GM04504 (cell line): ENCODE measurements at regions not wholly inside any gene's neighbourhood (a gene's known extent, or its start where the extent isn't known, plus 50 kb on each side); places are given as distances from the start of the nearest gene placed in this dataset.
"Not testable (repeated sequence)": the region's sequence is repeated elsewhere in the genome, so short reads cannot be mapped to it uniquely, and the experiment has no call there.

Experiments used
- DNase-seq: peaks from one replicate; pipeline ENCODE4 v3.0.0-alpha.2; 2012; ENCODE audit warnings: low read depth

- no peak for DNase-seq
These were observed 188.3 kb upstream of the ANKRD55 start for GRCh38 chr5:56421246-56422075.

GRCh38 chr5:56420323-56420722 is 187.2 kb upstream of the ANKRD55 start:
- DNase-seq = no peak

DNA sequence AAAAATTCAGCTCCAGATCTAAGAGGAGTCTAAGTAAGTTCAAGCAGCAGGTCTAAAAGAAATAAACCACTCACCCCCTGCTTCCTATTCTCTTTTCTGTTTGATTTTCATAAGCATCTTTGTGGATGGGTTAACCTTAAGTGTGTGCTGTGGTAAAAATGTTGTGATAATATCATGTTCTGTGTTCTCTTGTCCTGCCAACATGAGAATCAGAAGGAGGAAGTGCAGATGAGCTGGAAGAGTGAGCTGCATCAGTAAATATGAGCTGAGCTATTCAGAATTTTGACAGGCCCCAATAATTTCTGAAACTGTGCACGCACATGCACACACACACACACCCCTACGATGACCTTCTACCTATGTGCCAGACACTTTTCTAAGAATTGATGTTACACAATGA is 186.5 kb upstream of the ANKRD55 start:
- no peak for DNase-seq

GRCh38 chr5:56415356-56415765 is 182.2 kb upstream of the ANKRD55 start:
- peak; percentile 30 for DNase-seq

- DNase-seq = no peak
These were observed 180.9 kb upstream of the ANKRD55 start for GRCh38 chr5:56414066-56414465.

GRCh38 chr5:56413546-56413945 is 180.4 kb upstream of the ANKRD55 start:
- DNase-seq = no peak

- DNase-seq = no peak
These were observed 179.7 kb upstream of the ANKRD55 start for GRCh38 chr5:56412601-56413379.

DNA sequence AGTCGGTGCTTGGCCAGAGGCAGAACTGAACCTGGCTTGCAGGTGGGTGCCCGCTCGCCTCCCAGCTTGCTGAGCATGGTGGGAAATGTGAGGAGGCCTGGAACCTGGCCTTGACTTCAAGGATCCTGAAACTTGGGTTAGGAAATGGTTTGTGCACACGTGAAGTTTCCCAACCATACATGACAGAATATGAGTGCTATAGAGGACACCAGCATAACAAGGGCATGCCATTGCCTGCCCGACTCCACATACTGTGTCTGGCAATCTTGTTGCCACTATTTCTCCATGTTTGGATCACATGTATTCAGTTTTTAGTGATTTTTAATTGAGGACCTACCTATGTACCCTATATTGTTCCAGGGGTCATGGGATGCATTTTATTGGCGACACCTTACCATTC is 177.6 kb upstream of the ANKRD55 start:
- DNase-seq = no peak

GRCh38 chr5:56409331-56410190 is 176.4 kb upstream of the ANKRD55 start:
- DNase-seq = no peak

- DNase-seq = no peak
These were observed 173.7 kb upstream of the ANKRD55 start for GRCh38 chr5:56406838-56407237.

- no peak for DNase-seq
These were observed 173.1 kb upstream of the ANKRD55 start for GRCh38 chr5:56406221-56406620.

DNA sequence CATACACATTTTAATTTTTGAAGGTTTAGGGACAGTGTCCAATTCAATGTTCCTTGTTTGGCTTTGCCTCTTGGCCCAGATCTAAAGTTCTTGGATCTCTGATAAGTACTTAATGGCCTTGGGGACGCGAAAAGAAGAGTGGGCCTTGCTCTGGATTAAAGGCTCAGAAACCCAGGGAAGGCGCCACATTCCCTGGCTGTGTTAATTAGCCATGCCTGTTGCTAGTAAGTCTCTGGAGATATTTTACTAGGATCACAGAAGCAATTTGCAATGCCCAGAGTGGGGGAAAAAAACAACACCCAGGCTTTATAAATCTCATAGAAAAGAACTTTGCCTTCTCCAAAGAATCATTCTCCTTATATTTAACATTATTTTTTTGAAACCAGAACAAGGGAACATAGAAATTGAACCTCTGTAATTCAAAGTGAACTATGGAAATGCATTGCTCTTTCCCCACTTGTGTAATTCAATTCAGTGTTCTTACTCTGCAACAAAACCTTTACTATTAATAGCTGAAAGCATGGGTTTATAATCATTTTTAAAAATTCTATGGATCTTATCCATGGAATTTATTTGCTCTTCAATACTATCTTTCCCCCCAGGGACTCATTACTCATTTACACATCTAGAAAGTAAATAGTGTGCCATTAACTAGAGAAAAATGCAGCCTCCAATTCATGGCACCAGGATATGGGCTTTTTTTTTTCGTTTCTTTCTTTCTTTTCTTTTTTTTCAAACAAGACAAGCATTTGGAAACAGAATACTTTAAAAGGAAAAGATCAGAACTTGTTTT is 172.2 kb upstream of the ANKRD55 start:
- no peak for DNase-seq

- DNase-seq = no peak
These were observed 169.4 kb upstream of the ANKRD55 start for GRCh38 chr5:56402266-56403220.

GRCh38 chr5:56397796-56398195 is 164.7 kb upstream of the ANKRD55 start:
- DNase-seq = not testable (repeated sequence)

- no peak for DNase-seq
These were observed 163.5 kb upstream of the ANKRD55 start for GRCh38 chr5:56396634-56397033.

- DNase-seq = no peak
These were observed 156.1 kb upstream of the ANKRD55 start for GRCh38 chr5:56389261-56389660.

DNA sequence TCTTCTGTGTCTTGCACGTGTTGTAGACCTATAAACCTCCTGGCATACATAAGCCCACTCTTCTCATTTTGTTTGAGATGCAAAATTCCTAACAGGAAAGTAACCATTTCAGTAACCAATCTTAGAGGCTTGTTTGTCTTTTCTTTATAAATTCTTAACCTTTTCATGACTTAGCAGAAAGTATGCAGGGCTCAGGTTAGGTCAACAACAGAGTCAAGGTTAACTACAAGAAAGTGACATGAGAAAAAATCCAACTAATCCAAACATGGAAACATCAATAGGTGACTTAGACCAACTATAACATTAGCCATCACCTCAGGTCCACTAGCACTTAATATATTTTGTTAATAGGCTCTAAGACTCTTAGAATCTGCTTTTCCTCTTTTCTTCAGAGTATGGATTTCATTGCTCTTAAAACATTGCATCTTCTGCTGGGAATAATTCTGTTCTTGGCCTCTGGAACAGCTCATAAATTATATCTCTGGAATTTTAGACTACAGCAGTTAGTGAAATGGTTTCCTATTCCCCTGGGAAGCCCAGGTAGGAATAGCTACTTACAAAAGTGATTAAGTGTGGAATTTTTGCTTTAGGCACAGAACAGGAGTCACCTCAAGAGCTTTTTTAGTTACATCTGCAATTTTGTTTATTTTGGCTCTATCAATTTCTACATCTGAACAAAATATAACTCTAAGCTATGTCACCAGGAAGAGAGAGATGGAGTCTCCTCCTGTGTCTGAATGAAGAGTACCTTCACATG is 155.3 kb upstream of the ANKRD55 start:
- no peak for DNase-seq

GRCh38 chr5:56386046-56386445 is 152.9 kb upstream of the ANKRD55 start:
- no peak for DNase-seq

- no peak for DNase-seq
These were observed 151.1 kb upstream of the ANKRD55 start for GRCh38 chr5:56384186-56384585.

DNA sequence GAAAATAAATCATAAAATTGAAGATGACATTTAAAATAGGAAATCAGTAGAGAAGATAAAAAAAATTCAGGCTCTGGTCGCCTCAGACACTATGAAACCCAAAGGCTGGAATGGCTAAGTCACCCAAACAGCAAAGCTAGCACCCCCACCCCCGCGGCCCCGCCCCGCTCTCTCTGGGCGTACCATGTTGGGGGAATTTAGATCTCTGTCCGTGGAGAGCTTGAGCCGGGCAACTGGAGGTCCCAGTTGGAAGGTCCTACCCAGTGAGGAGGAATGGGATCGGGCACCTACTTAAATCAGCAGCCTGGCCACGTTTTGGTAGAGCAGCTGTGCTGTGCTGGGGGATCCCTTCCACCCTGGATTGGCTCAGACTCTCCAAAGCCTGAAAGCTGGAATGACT is 150.6 kb upstream of the ANKRD55 start:
- no peak for DNase-seq
